ENCODE measurements at regions not wholly inside any gene's neighbourhood (a gene's known extent, or its start where the extent isn't known, plus 50 kb on each side); places are given as distances from the start of the nearest gene placed in this dataset.

- Mint-ChIP-seq H3K4me3 (no peak overlapping the region), H3K4me1 (no peaks in the 10 kb centered on the region), H3K36me3 (no peaks in the 10 kb centered on the region), H3K27me3 (ENCODE audit: low read depth in 2 of 2) (no peaks in the 10 kb centered on the region), H3K9me3 (peaks cover 15 to 18% of the 10 kb centered on the region in 2 donors), H3K27ac (no peak overlapping the region)
- Histone ChIP-seq H3K4me3 (ENCODE audit: low read length) (no peak overlapping the region), H3K4me1 (ENCODE audit: control insufficient read depth, insufficient read depth, low read length) (no peaks in the 10 kb centered on the region), H3K27ac (ENCODE audit: low read length) (no peak overlapping the region), H3K27me3 (ENCODE audit: control insufficient read depth, insufficient read depth, low read length) (no peaks in the 10 kb centered on the region), H3K36me3 (ENCODE audit: control insufficient read depth, insufficient read depth, low read length) (no peaks in the 10 kb centered on the region), H3K9me3 (ENCODE audit: control insufficient read depth, insufficient read depth, low read length) (peaks cover 6% of the 10 kb centered on the region)
- intact Hi-C loops (cut with micrococcal nuclease) = no loop called here
- DNase-seq = no peak
- no peak for ATAC-seq
- WGBS (ENCODE audit: insufficient coverage) = 61% methylated on average over 2 of the region's 2 CpGs
- TF ChIP-seq, protein P1, sequence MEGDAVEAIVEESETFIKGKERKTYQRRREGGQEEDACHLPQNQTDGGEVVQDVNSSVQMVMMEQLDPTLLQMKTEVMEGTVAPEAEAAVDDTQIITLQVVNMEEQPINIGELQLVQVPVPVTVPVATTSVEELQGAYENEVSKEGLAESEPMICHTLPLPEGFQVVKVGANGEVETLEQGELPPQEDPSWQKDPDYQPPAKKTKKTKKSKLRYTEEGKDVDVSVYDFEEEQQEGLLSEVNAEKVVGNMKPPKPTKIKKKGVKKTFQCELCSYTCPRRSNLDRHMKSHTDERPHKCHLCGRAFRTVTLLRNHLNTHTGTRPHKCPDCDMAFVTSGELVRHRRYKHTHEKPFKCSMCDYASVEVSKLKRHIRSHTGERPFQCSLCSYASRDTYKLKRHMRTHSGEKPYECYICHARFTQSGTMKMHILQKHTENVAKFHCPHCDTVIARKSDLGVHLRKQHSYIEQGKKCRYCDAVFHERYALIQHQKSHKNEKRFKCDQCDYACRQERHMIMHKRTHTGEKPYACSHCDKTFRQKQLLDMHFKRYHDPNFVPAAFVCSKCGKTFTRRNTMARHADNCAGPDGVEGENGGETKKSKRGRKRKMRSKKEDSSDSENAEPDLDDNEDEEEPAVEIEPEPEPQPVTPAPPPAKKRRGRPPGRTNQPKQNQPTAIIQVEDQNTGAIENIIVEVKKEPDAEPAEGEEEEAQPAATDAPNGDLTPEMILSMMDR (IDR thresholded peaks at IDR 0.05) = no peak
Measured at GRCh38 chr13:55563267-55563666, 1577.5 kb upstream of the PRR20A start.

DNA sequence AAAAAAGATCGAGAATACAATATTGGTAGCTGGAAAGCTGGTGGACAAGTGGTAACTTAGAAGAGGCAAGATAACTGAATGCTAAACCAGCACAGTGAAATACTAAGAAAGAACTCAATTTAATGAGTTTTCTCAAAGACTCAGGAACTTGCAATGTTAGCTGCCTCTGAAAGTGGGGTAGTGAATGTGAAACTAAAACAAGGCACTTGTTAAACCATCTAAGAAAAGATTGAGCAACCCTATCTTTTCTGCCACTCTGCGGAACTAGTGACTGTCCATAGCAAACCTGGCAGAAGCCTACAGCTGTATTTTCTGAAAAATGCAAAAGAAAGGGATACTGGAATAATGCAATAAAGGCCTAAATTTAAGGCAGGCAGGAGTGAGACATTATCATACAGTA lies 1574.4 kb upstream of the PRR20A start:
- H3K36me3 Mint-ChIP-seq = no peaks in the 10 kb centered on the region
- ATAC-seq (no peak), DNase-seq (no peak)
- intact Hi-C loops (cut with micrococcal nuclease) = no loop called here
- H3K4me3 ChIP-seq (ENCODE audit: low read length) = no peak overlapping the region
- H3K4me3 Mint-ChIP-seq = no peak overlapping the region
- peaks cover 10 to 13% of the 10 kb centered on the region in 2 donors for H3K9me3 Mint-ChIP-seq
- no peaks in the 10 kb centered on the region for H3K36me3 ChIP-seq (ENCODE audit: control insufficient read depth, insufficient read depth, low read length)
- no peaks in the 10 kb centered on the region for H3K4me1 Mint-ChIP-seq
- H3K27ac Mint-ChIP-seq = no peak overlapping the region
- no peaks in the 10 kb centered on the region for H3K27me3 ChIP-seq (ENCODE audit: control insufficient read depth, insufficient read depth, low read length)
- H3K27ac ChIP-seq (ENCODE audit: low read length) = no peak overlapping the region
- WGBS (ENCODE audit: insufficient coverage) = 79% methylated on average over 2 of the region's 2 CpGs
- peaks cover 6% of the 10 kb centered on the region for H3K9me3 ChIP-seq (ENCODE audit: control insufficient read depth, insufficient read depth, low read length)
- no peaks in the 10 kb centered on the region for H3K27me3 Mint-ChIP-seq (ENCODE audit: low read depth in 2 of 2)
- TF ChIP-seq, protein P1 (IDR thresholded peaks at IDR 0.05) = no peak
- no peaks in the 10 kb centered on the region for H3K4me1 ChIP-seq (ENCODE audit: control insufficient read depth, insufficient read depth, low read length)

GRCh38 chr13:55566779-55567178 lies 1573.9 kb upstream of the PRR20A start:
- Histone ChIP-seq H3K27ac (ENCODE audit: low read length) (no peak overlapping the region), H3K9me3 (ENCODE audit: control insufficient read depth, insufficient read depth, low read length) (peaks cover 6% of the 10 kb centered on the region), H3K4me1 (ENCODE audit: control insufficient read depth, insufficient read depth, low read length) (no peaks in the 10 kb centered on the region), H3K36me3 (ENCODE audit: control insufficient read depth, insufficient read depth, low read length) (no peaks in the 10 kb centered on the region), H3K27me3 (ENCODE audit: control insufficient read depth, insufficient read depth, low read length) (no peaks in the 10 kb centered on the region), H3K4me3 (ENCODE audit: low read length) (no peak overlapping the region)
- DNase-seq (no peak), ATAC-seq (no peak)
- Mint-ChIP-seq H3K36me3 (no peaks in the 10 kb centered on the region), H3K4me1 (no peaks in the 10 kb centered on the region), H3K4me3 (no peak overlapping the region), H3K9me3 (peaks cover 10 to 13% of the 10 kb centered on the region in 2 donors), H3K27ac (no peak overlapping the region), H3K27me3 (ENCODE audit: low read depth in 2 of 2) (no peaks in the 10 kb centered on the region)
- 76% methylated on average over 3 of the region's 3 CpGs for WGBS (ENCODE audit: insufficient coverage)
- intact Hi-C loops (cut with micrococcal nuclease) = no loop called here
- TF ChIP-seq, protein P1 (IDR thresholded peaks at IDR 0.05) = no peak
